Right lobe of liver (tissue), 4 donors: ENCODE measurements at regions not wholly inside any gene's neighbourhood (a gene's known extent, or its start where the extent isn't known, plus 50 kb on each side); places are given as distances from the start of the nearest gene placed in this dataset.

Experiments used
- POLR2A ChIP-seq: fragments of 450-650 bp; IDR thresholded peaks from one replicate; pipeline ENCODE4 v1.6.1; 2017; ENCODE audit warnings: antibody characterized with exemption, mild to moderate bottlenecking
- TF ChIP-seq, protein P1 (sequence below), 4 donors: fragments of 200-600 bp in 3 of 4; fragments of 450-650 bp in 1 of 4; IDR thresholded peaks; one replicate each; pipeline versions ENCODE4 v1.5.1 to v1.8.0; 2016 to 2022; ENCODE audit warnings: antibody characterized with exemption in 4 of 4, mild to moderate bottlenecking in 2 of 4
- donor health status: DM: no; HTN: no; CAD: no.
- donor health status: DM: no; HTN: no; CAD: no.
- donor health status: DM: no; HTN: yes; CAD: no.

DNA sequence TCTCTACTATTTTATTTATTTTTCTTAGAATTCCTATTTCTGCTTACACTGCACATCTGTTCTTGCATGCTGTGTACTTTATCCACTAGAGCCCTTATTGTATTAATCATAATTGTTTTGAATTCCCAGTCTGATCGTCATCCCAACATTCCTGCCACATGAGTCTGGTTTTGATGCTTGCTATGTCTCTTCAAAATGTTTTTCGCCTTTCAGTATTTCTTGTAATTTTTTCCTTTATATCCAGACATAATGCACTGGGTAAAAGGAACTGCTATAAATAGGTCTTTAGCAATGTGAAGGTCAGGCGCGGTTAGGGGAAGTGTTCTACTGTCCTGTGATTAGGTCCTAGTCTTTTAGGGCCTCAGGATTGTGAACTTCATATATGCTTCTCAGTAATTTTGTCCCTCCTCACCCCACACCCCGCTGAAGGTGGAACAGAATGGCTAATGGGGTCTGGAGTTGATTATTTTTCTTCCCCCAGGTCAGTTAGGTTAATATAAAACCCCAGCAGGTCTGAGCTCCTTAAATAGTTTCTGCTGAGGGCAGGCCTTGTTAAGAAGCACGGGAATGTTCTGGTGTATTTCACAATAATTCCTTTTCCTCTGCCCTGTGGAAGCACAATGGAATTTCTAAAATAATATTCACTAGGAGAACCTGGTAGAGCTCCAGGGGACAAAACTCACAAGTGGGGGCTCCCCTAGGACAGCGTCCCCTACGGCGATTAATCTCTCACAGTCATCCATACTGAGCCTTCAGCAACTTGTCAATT lies 146.6 kb upstream of the TUT7 start:
- TF ChIP-seq, protein P1, sequence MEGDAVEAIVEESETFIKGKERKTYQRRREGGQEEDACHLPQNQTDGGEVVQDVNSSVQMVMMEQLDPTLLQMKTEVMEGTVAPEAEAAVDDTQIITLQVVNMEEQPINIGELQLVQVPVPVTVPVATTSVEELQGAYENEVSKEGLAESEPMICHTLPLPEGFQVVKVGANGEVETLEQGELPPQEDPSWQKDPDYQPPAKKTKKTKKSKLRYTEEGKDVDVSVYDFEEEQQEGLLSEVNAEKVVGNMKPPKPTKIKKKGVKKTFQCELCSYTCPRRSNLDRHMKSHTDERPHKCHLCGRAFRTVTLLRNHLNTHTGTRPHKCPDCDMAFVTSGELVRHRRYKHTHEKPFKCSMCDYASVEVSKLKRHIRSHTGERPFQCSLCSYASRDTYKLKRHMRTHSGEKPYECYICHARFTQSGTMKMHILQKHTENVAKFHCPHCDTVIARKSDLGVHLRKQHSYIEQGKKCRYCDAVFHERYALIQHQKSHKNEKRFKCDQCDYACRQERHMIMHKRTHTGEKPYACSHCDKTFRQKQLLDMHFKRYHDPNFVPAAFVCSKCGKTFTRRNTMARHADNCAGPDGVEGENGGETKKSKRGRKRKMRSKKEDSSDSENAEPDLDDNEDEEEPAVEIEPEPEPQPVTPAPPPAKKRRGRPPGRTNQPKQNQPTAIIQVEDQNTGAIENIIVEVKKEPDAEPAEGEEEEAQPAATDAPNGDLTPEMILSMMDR (IDR thresholded peaks at IDR 0.05), result no peak
- TF ChIP-seq POLR2A, result no peak
